Mesenchymal stem cell (in vitro differentiated cells and primary cell): ENCODE measurements at regions not wholly inside any gene's neighbourhood (a gene's known extent, or its start where the extent isn't known, plus 50 kb on each side); places are given as distances from the start of the nearest gene placed in this dataset.

Source experiments
- DNase-seq: peaks from one replicate; pipeline ENCODE4 v3.0.0-alpha.2; 2013
- H2AFZ ChIP-seq: one replicate; pipeline ENCODE4 v1.6.1; 2013; ENCODE audit warnings: low read depth, mild to moderate bottlenecking, control low read depth, inconsistent platforms, low read length, moderate library complexity
- H2AK5ac ChIP-seq: 2 replicates; pipeline ENCODE4 v1.6.1; 2013; ENCODE audit warnings: low read length, moderate library complexity, mild to moderate bottlenecking, inconsistent platforms; ENCODE audit not compliant: severe bottlenecking
- H2BK120ac ChIP-seq: one replicate; pipeline ENCODE4 v1.6.1; 2013; ENCODE audit warnings: low read depth, mild to moderate bottlenecking, inconsistent platforms, low read length, moderate library complexity
- H2BK12ac ChIP-seq, 2 experiments: one replicate each; pipeline ENCODE4 v1.6.1; 2013; ENCODE audit warnings: inconsistent platforms in 2 of 2, low read length in 2 of 2, mild to moderate bottlenecking in 2 of 2, moderate library complexity in 2 of 2, control low read depth in 1 of 2
- H2BK15ac ChIP-seq: one replicate; pipeline ENCODE4 v1.6.1; 2013; ENCODE audit warnings: mild to moderate bottlenecking, low read depth, inconsistent platforms; ENCODE audit not compliant: poor library complexity, severe bottlenecking
- H2BK5ac ChIP-seq: 2 replicates; pipeline ENCODE4 v1.6.1; 2013; ENCODE audit warnings: low read depth, mild to moderate bottlenecking, low read length, control low read depth, inconsistent platforms; ENCODE audit not compliant: poor library complexity, severe bottlenecking
- H3K14ac ChIP-seq, 2 experiments: one replicate each; pipeline ENCODE4 v1.6.1; 2013; ENCODE audit warnings: inconsistent platforms in 2 of 2, low read length in 2 of 2, control low read depth in 1 of 2, mild to moderate bottlenecking in 1 of 2, moderate library complexity in 1 of 2
- H3K18ac ChIP-seq, 2 experiments: one replicate each; pipeline ENCODE4 v1.6.1; 2013; ENCODE audit warnings: inconsistent platforms in 2 of 2, low read length in 2 of 2, control low read depth in 1 of 2, low read depth in 1 of 2, mild to moderate bottlenecking in 1 of 2
- H3K23ac ChIP-seq, 2 experiments: one replicate each; pipeline ENCODE4 v1.6.1; 2013; ENCODE audit warnings: inconsistent platforms in 2 of 2, low read length in 2 of 2, mild to moderate bottlenecking in 2 of 2, moderate library complexity in 2 of 2, control low read depth in 1 of 2
- H3K27ac ChIP-seq: 2 replicates; pipeline ENCODE4 v1.5.1; 2013; ENCODE audit warnings: mild to moderate bottlenecking, moderate library complexity, low read length, control low read depth, inconsistent platforms; ENCODE audit not compliant: poor library complexity, severe bottlenecking
- H3K27me3 ChIP-seq, 2 experiments: 2 replicates each; pipeline versions ENCODE4 v1.6.1 to v1.7.0; 2013; ENCODE audit warnings: low read length in 2 of 2, mild to moderate bottlenecking in 2 of 2, moderate library complexity in 2 of 2, control low read depth in 1 of 2, inconsistent platforms in 1 of 2; ENCODE audit not compliant: control insufficient read depth in 1 of 2, insufficient read depth in 1 of 2
- H3K36me3 ChIP-seq, 2 experiments: 2 replicates each; pipeline versions ENCODE4 v1.6.1 to v1.7.0; 2013; ENCODE audit warnings: low read length in 2 of 2, control low read depth in 1 of 2, inconsistent platforms in 1 of 2, low read depth in 1 of 2, mild to moderate bottlenecking in 1 of 2; ENCODE audit not compliant: insufficient read depth in 2 of 2, control insufficient read depth in 1 of 2
- H3K4ac ChIP-seq, 2 experiments: one replicate each; pipeline ENCODE4 v1.6.1; 2013; ENCODE audit warnings: inconsistent platforms in 2 of 2, low read length in 2 of 2, mild to moderate bottlenecking in 2 of 2, moderate library complexity in 2 of 2, control low read depth in 1 of 2, low read depth in 1 of 2
- H3K4me1 ChIP-seq: 2 replicates; pipeline ENCODE4 v1.6.1; 2013; ENCODE audit warnings: low read depth, low read length, control low read depth; ENCODE audit not compliant: control insufficient read depth, insufficient read depth
- H3K4me2 ChIP-seq: 2 replicates; pipeline ENCODE4 v1.6.1; 2013; ENCODE audit warnings: low read length, mild to moderate bottlenecking, inconsistent platforms; ENCODE audit not compliant: poor library complexity, severe bottlenecking
- H3K4me3 ChIP-seq, 2 experiments: 2 replicates each; pipeline versions ENCODE4 v1.5.1 to v1.7.0; 2013; ENCODE audit warnings: low read length in 2 of 2, mild to moderate bottlenecking in 2 of 2, control low read depth in 1 of 2, low read depth in 1 of 2; ENCODE audit not compliant: insufficient read depth in 1 of 2
- H3K79me1 ChIP-seq: replicated peaks from 2 replicates; pipeline ENCODE4 v1.6.1; 2013; ENCODE audit warnings: mild to moderate bottlenecking, control low read depth, low read length, inconsistent platforms; ENCODE audit not compliant: poor library complexity, severe bottlenecking
- H3K9ac ChIP-seq: 2 replicates; pipeline ENCODE4 v1.7.0; 2013; ENCODE audit warnings: mild to moderate bottlenecking, low read length, moderate library complexity
- H3K9me3 ChIP-seq: 2 replicates; pipeline ENCODE4 v1.7.0; 2013; ENCODE audit warnings: mild to moderate bottlenecking, low read length; ENCODE audit not compliant: control insufficient read depth
- H4K8ac ChIP-seq: one replicate; pipeline ENCODE4 v1.6.1; 2013; ENCODE audit warnings: inconsistent platforms, mild to moderate bottlenecking, low read length, moderate library complexity
- H4K91ac ChIP-seq: one replicate; pipeline ENCODE4 v1.6.1; 2013; ENCODE audit warnings: mild to moderate bottlenecking, low read length, inconsistent platforms
- WGBS: methylation state at CpG from one replicate; pipeline ENCODE4 v1.1.7; 2013; ENCODE audit warnings: mixed read lengths; 5-methylcytosine and 5-hydroxymethylcytosine counted together

DNA sequence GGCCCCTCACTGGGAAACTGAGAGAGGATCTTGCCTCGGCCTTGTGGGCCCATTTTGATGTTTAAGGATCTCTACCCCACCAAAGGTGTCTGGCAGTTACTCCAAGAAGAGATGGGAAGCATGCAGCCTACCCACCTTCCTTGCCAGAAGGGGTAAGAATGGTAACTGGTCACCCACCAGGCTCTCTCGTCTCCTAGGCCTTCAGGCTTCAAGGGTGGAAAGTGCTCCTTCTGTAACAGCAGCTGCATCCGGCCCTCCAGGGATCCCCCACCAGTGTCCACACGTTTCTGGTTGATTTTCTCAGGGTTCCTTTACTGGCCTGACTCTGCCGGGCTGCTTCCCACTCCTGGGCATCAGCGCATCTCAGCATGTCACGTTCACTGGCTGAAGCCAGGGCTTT, 204.4 kb upstream of the IRX1 start:
- no peak overlapping the region for H2BK15ac ChIP-seq
- no peak overlapping the region for H3K27ac ChIP-seq
- no peak overlapping the region for H3K18ac ChIP-seq
- H3K4me3 ChIP-seq, result no peak overlapping the region
- H3K9me3 ChIP-seq, result no peaks in the 10 kb centered on the region
- no peak overlapping the region for H3K23ac ChIP-seq
- no peak overlapping the region for H2AFZ ChIP-seq
- DNase-seq, result no peak
- H3K9ac ChIP-seq, result no peak overlapping the region
- no peak overlapping the region for H3K14ac ChIP-seq
- no peak overlapping the region for H4K91ac ChIP-seq
- no peaks in the 10 kb centered on the region for H3K79me1 ChIP-seq
- 69% methylated on average over 7 of the region's 7 CpGs for WGBS
- H3K36me3 ChIP-seq, result no peaks in the 10 kb centered on the region
- no peak overlapping the region for H2BK120ac ChIP-seq
- no peak overlapping the region for H3K4ac ChIP-seq
- H2BK12ac ChIP-seq, result no peak overlapping the region
- H3K4me1 ChIP-seq, result no peaks in the 10 kb centered on the region
- H3K27me3 ChIP-seq, result no peaks in the 10 kb centered on the region
- H3K4me2 ChIP-seq, result no peak overlapping the region
- no peak overlapping the region for H2BK5ac ChIP-seq
- H4K8ac ChIP-seq, result no peak overlapping the region
- no peak overlapping the region for H2AK5ac ChIP-seq

DNA sequence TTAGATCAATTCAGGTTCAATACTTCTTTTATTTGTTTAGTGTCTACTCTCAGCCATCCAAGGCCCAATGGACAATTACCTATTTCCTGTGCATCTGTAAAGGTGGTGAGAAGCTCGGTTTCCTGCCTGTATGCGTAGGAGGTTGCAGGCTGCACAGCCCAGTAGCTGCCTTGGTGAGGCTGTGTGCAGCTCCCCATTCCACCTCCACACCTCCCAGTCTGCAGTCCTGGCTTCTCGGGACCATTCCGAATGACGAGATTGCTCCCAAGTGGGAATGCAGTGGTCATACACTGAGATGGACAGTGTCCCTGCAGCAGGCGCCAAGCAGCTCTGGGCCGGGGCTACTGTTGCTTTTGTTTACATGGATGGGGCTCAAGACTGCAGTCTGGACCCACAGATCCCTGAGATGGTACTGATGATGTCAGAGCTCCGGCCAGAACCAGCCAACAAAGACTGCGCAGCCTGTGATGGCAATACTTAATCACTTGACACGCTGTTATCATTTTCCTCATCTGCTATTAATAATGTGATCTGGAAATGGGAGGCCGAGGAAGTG, 206.1 kb upstream of the IRX1 start:
- Histone ChIP-seq H3K14ac (no peak overlapping the region), H4K91ac (no peak overlapping the region), H2BK15ac (no peak overlapping the region), H3K79me1 (no peaks in the 10 kb centered on the region), H2BK120ac (no peak overlapping the region), H3K27ac (no peak overlapping the region), H3K4me1 (no peaks in the 10 kb centered on the region), H3K9ac (no peak overlapping the region), H3K23ac (no peak overlapping the region), H3K4me3 (no peak overlapping the region), H3K27me3 (no peaks in the 10 kb centered on the region), H3K4me2 (no peak overlapping the region), H3K36me3 (no peaks in the 10 kb centered on the region), H2AFZ (no peak overlapping the region), H2BK12ac (no peak overlapping the region), H3K4ac (no peak overlapping the region), H3K18ac (no peak overlapping the region), H2BK5ac (no peak overlapping the region), H2AK5ac (no peak overlapping the region), H3K9me3 (peaks cover under 1% of the 10 kb centered on the region), H4K8ac (no peak overlapping the region)
- no peak for DNase-seq
- WGBS, result 70% methylated on average over 9 of the region's 11 CpGs

DNA sequence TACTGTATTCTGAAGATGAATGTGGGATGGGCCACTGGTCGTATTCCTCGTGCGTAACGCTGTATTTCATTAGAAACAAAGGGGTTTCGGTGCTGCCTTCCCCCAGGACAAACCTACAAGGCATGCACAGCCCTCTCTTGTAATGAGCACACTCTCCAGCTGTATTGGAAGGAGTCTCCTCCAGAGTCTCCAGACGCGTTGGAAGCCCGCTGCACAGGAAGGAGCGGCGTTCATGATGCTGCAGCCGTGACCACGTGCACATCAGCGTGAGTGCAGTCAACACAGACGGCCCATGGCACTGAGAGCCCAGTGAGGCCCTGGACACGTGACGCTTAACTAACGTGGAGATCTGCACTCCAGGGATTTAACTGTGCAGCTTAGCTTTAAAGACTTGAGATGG, 209.0 kb upstream of the IRX1 start:
- no peak overlapping the region for H2BK15ac ChIP-seq
- H3K36me3 ChIP-seq, result no peaks in the 10 kb centered on the region
- no peak overlapping the region for H3K4me3 ChIP-seq
- H2AFZ ChIP-seq, result no peak overlapping the region
- no peak overlapping the region for H3K9ac ChIP-seq
- H3K4me1 ChIP-seq, result no peaks in the 10 kb centered on the region
- 83% methylated on average over 17 of the region's 17 CpGs for WGBS
- no peak overlapping the region for H3K14ac ChIP-seq
- no peaks in the 10 kb centered on the region for H3K79me1 ChIP-seq
- no peak overlapping the region for H4K91ac ChIP-seq
- H3K4ac ChIP-seq, result no peak overlapping the region
- no peak overlapping the region for H2BK12ac ChIP-seq
- H3K27me3 ChIP-seq, result no peaks in the 10 kb centered on the region
- H2BK120ac ChIP-seq, result no peak overlapping the region
- no peak overlapping the region for H3K4me2 ChIP-seq
- H3K23ac ChIP-seq, result no peak overlapping the region
- no peak overlapping the region for H2BK5ac ChIP-seq
- no peak overlapping the region for H2AK5ac ChIP-seq
- H4K8ac ChIP-seq, result no peak overlapping the region
- DNase-seq, result no peak
- peaks cover 2% of the 10 kb centered on the region for H3K9me3 ChIP-seq
- no peak overlapping the region for H3K27ac ChIP-seq
- H3K18ac ChIP-seq, result no peak overlapping the region

DNA sequence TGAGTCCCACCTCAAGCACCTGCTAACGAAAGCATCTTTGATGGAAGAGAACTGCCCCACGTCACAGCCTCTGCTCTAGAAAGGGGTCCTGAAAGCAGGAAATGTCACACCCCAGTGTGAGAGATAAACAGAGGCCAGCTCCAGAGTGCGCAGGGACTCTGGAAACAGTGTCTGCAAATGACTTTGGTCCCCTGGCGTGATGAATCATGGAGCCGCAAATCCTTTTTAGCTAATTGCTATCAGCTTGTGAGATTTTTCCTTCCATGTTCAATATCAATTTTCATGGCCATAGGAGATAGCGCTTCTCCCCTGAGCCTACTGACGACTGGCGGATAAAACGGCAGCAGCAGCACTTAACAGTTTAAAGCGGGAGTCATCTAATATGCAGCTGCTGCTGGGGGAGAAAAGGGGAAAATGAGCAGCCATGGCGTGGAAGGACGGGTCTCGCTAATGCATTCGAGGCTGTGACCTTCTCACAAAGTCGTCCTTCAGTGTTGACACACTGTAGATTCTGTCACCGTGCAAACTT, 209.6 kb upstream of the IRX1 start:
- 77% methylated on average over 16 of the region's 16 CpGs for WGBS
- H3K4me1 ChIP-seq, result no peaks in the 10 kb centered on the region
- H3K18ac ChIP-seq, result no peak overlapping the region
- no peak overlapping the region for H3K23ac ChIP-seq
- no peak overlapping the region for H4K8ac ChIP-seq
- H3K79me1 ChIP-seq, result no peaks in the 10 kb centered on the region
- no peak overlapping the region for H2AFZ ChIP-seq
- no peak overlapping the region for H2BK5ac ChIP-seq
- H3K9me3 ChIP-seq, result peaks cover 2% of the 10 kb centered on the region
- H3K4ac ChIP-seq, result no peak overlapping the region
- H3K4me3 ChIP-seq, result no peak overlapping the region
- no peak overlapping the region for H3K14ac ChIP-seq
- H4K91ac ChIP-seq, result no peak overlapping the region
- DNase-seq, result no peak
- H3K27me3 ChIP-seq, result no peaks in the 10 kb centered on the region
- no peak overlapping the region for H2AK5ac ChIP-seq
- H2BK12ac ChIP-seq, result no peak overlapping the region
- no peaks in the 10 kb centered on the region for H3K36me3 ChIP-seq
- no peak overlapping the region for H3K9ac ChIP-seq
- no peak overlapping the region for H2BK120ac ChIP-seq
- no peak overlapping the region for H2BK15ac ChIP-seq
- no peak overlapping the region for H3K27ac ChIP-seq
- H3K4me2 ChIP-seq, result no peak overlapping the region
